PC-3 (cell line): ENCODE measurements at regions not wholly inside any gene's neighbourhood (a gene's known extent, or its start where the extent isn't known, plus 50 kb on each side); places are given as distances from the start of the nearest gene placed in this dataset.

Experiments used
- CTCF ChIP-seq: fragments of 300-600 bp; sonication (generic); conservative IDR thresholded peaks from 2 replicates; pipeline ENCODE4 v1.5.1; 2017; ENCODE audit warnings: antibody characterized with exemption, low read depth, mild to moderate bottlenecking, low read length
- EZH2 ChIP-seq: fragments of 300-600 bp; sonication (generic); IDR thresholded peaks from one replicate; pipeline ENCODE4 v1.6.1; 2017; ENCODE audit warnings: antibody characterized with exemption, mild to moderate bottlenecking, low read length; ENCODE audit not compliant: unreplicated experiment

- TF ChIP-seq CTCF = no peak
- TF ChIP-seq EZH2 = no peak
Observed at GRCh38 chr14:86936556-86936955, 1056.4 kb downstream of the GALC start.
